GM12875 (cell line): ENCODE measurements at regions not wholly inside any gene's neighbourhood (a gene's known extent, or its start where the extent isn't known, plus 50 kb on each side); places are given as distances from the start of the nearest gene placed in this dataset.

Experiments used
- H3K4me3 ChIP-seq: one replicate; pipeline ENCODE4 v1.5.1; 2011; ENCODE audit warnings: low read depth, low read length, control low read depth
- CTCF ChIP-seq: IDR thresholded peaks from 2 replicates; pipeline ENCODE4 v1.5.1; 2011; ENCODE audit warnings: low read depth, mild to moderate bottlenecking, control low read depth, inconsistent platforms, low read length, moderate library complexity, borderline replicate concordance; ENCODE audit not compliant: insufficient read depth

GRCh38 chr19:5216141-5216847 lies 124.3 kb downstream of the PTPRS start:
- H3K4me3 ChIP-seq: no peak overlapping the region
- TF ChIP-seq CTCF: no peak

GRCh38 chr19:5215431-5215830 lies 125.2 kb downstream of the PTPRS start:
- no peak overlapping the region for H3K4me3 ChIP-seq
- no peak for TF ChIP-seq CTCF

- no peak for TF ChIP-seq CTCF
Measured at GRCh38 chr19:5214902-5215301, 125.7 kb downstream of the PTPRS start.

GRCh38 chr19:5214371-5214770 lies 126.2 kb downstream of the PTPRS start:
- no peak for TF ChIP-seq CTCF
- no peak overlapping the region for H3K4me3 ChIP-seq

More at GRCh38 chr19:5214902-5215301, 125.7 kb downstream of the PTPRS start:
- no peak overlapping the region for H3K4me3 ChIP-seq

- no peak overlapping the region for H3K4me3 ChIP-seq
- no peak for TF ChIP-seq CTCF
Measured at GRCh38 chr19:5213667-5214066, 126.9 kb downstream of the PTPRS start.

GRCh38 chr19:5212101-5212500 lies 128.5 kb downstream of the PTPRS start:
- no peak overlapping the region for H3K4me3 ChIP-seq
- TF ChIP-seq CTCF: no peak

GRCh38 chr19:5211217-5211822 lies 129.3 kb downstream of the PTPRS start:
- H3K4me3 ChIP-seq: no peak overlapping the region
- TF ChIP-seq CTCF: no peak
